B cell (primary cell): ENCODE measurements at regions not wholly inside any gene's neighbourhood (a gene's known extent, or its start where the extent isn't known, plus 50 kb on each side); places are given as distances from the start of the nearest gene placed in this dataset.

ENCODE experiments used
- CTCF ChIP-seq: fragments of 200-600 bp; IDR thresholded peaks from one replicate; pipeline ENCODE4 v1.8.0; 2022; ENCODE audit warnings: antibody characterized with exemption, mild to moderate bottlenecking
- EZH2 ChIP-seq: IDR thresholded peaks from 2 replicates; pipeline ENCODE4 v1.6.1; 2012; ENCODE audit warnings: borderline replicate concordance, low read depth, mild to moderate bottlenecking, moderate library complexity, low read length; ENCODE audit not compliant: insufficient read depth, poor library complexity, severe bottlenecking

DNA sequence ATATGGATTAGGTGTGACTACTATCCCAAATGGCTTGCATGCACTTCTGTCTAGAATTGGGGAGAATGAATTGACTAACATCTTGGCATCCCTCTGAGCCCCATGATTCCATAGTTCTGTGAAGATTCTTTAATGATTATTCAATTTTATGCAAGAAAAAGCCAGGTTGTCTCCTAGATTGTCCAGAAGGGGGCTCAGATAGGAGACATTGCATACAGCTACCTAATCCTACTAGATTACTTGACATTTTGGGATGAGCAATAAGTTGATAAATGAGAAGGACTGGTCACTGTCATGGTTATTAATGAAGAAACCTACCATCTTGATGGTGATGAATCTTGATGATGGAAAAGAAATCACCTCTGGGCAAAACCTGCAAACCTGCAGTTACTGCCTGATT lies 117.0 kb downstream of the CARTPT start:
- TF ChIP-seq EZH2: no peak
- no peak for TF ChIP-seq CTCF
